ENCODE measurements at regions not wholly inside any gene's neighbourhood (a gene's known extent, or its start where the extent isn't known, plus 50 kb on each side); places are given as distances from the start of the nearest gene placed in this dataset.
"Not testable (repeated sequence)": the region's sequence is repeated elsewhere in the genome, so short reads cannot be mapped to it uniquely, and the experiment has no call there.

GRCh38 chrY:18906198-18906597 lies 132.7 kb upstream of the HSFY2 start:
- TF ChIP-seq, protein P1, sequence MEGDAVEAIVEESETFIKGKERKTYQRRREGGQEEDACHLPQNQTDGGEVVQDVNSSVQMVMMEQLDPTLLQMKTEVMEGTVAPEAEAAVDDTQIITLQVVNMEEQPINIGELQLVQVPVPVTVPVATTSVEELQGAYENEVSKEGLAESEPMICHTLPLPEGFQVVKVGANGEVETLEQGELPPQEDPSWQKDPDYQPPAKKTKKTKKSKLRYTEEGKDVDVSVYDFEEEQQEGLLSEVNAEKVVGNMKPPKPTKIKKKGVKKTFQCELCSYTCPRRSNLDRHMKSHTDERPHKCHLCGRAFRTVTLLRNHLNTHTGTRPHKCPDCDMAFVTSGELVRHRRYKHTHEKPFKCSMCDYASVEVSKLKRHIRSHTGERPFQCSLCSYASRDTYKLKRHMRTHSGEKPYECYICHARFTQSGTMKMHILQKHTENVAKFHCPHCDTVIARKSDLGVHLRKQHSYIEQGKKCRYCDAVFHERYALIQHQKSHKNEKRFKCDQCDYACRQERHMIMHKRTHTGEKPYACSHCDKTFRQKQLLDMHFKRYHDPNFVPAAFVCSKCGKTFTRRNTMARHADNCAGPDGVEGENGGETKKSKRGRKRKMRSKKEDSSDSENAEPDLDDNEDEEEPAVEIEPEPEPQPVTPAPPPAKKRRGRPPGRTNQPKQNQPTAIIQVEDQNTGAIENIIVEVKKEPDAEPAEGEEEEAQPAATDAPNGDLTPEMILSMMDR (IDR thresholded peaks at IDR 0.05): not testable (repeated sequence)
- TF ChIP-seq POLR2A, POLR2AphosphoS5 (IDR thresholded peaks at IDR 0.05): not testable (repeated sequence)
